ENCODE measurements at regions not wholly inside any gene's neighbourhood (a gene's known extent, or its start where the extent isn't known, plus 50 kb on each side); places are given as distances from the start of the nearest gene placed in this dataset.

DNA sequence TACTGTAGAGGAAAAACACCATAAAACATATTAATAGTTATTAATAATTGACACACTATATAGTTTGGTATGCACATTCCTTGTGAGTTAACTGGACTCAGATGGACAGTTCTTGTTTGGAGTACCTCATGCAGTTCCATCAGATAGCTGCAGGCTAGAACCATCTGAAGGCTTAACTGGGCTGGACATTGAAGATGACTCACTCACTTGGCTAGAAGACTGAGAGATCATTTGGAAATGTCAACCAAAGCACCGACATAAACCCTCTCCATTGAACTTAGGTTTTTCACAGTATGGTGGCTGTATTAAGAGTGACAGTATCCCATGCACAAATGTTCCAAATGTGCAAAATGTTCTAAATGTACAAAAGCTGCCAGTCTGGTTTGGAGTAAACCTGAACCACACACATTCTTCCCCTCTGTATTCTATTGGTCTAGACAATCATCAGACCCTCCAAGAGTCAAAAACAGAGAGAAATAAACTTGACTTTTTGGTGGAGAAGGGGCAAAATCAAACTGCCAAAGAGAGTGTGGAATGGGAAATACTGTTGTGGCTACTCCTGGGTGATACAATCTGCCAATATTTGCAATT lies 708.4 kb downstream of the KCNT2 start:
- Mint-ChIP-seq H3K27me3 (no peaks in the 10 kb centered on the region), H3K27ac (no peak overlapping the region), H3K36me3 (no peaks in the 10 kb centered on the region), H3K4me3 (no peak overlapping the region), H3K4me1 (no peaks in the 10 kb centered on the region), H3K9me3 (peaks cover 0 to 10% (median 0%) of the 10 kb centered on the region in 3 donors)
- ATAC-seq (replicated peaks in 1 of 4) (no peak), DNase-seq (no peak)
- ChIA-PET CTCF (no interaction called here), POLR2A (no interaction called here)
- no peaks in the 10 kb centered on the region for H3K36me3 ChIP-seq (ENCODE audit: control insufficient read depth in 2 of 2, extremely low read depth in 1 of 2, insufficient read depth in 1 of 2, low read length in 1 of 2)
- no peaks in the 10 kb centered on the region for H3K4me1 ChIP-seq (ENCODE audit: control insufficient read depth in 1 of 2, extremely low read depth in 1 of 2, insufficient read depth in 2 of 2, low read length in 2 of 2)
- no peak overlapping the region for H3K4me3 ChIP-seq (ENCODE audit: control insufficient read depth in 1 of 2, extremely low read depth in 1 of 2, low read length in 1 of 2)
- H3K27ac ChIP-seq (ENCODE audit: low read length), result no peak overlapping the region
- H3K9me3 ChIP-seq, result no peaks in the 10 kb centered on the region
- no peaks in the 10 kb centered on the region for H3K27me3 ChIP-seq (replicated peaks in 1 of 2; ENCODE audit: control insufficient read depth in 2 of 2, extremely low read depth in 1 of 2, insufficient read depth in 2 of 2, low read length in 1 of 2)
- WGBS (ENCODE audit: insufficient coverage), result no CpG with 5 or more reads among the region's 1 CpG

DNA sequence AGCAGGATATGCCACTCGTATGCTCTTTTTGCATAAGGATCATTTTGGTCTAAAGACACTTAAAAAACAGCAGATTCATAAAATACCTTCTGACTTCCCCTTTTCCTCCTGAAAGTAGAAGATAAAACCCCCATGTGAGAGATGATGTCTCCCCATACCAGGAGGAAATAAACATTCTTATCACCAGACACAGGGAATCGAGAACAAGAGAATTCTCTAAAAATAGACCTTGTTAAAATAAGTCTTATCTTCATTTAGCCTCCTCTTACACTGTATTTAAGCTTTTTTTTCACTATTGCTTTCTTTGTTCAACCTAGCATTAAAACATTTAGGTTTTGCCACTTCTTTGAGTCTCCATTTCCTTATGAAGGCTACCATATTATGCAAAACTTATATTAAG lies 709.3 kb downstream of the KCNT2 start:
- no peak for ATAC-seq (replicated peaks in 1 of 4)
- Mint-ChIP-seq H3K36me3 (no peaks in the 10 kb centered on the region), H3K27me3 (no peaks in the 10 kb centered on the region), H3K4me3 (no peak overlapping the region), H3K27ac (no peak overlapping the region), H3K9me3 (peaks cover 0 to 11% (median 0%) of the 10 kb centered on the region in 3 donors), H3K4me1 (no peaks in the 10 kb centered on the region)
- Histone ChIP-seq H3K27me3 (replicated peaks in 1 of 2; ENCODE audit: control insufficient read depth in 2 of 2, extremely low read depth in 1 of 2, insufficient read depth in 2 of 2, low read length in 1 of 2) (no peaks in the 10 kb centered on the region), H3K9me3 (no peaks in the 10 kb centered on the region), H3K36me3 (ENCODE audit: control insufficient read depth in 2 of 2, extremely low read depth in 1 of 2, insufficient read depth in 1 of 2, low read length in 1 of 2) (no peaks in the 10 kb centered on the region), H3K4me1 (ENCODE audit: control insufficient read depth in 1 of 2, extremely low read depth in 1 of 2, insufficient read depth in 2 of 2, low read length in 2 of 2) (no peaks in the 10 kb centered on the region), H3K4me3 (ENCODE audit: control insufficient read depth in 1 of 2, extremely low read depth in 1 of 2, low read length in 1 of 2) (no peak overlapping the region), H3K27ac (ENCODE audit: low read length) (no peak overlapping the region)
- no peak for DNase-seq
- ChIA-PET POLR2A (no interaction called here), CTCF (no interaction called here)
- 0% methylated on average over 1 of the region's 2 CpGs for WGBS (ENCODE audit: insufficient coverage)

DNA sequence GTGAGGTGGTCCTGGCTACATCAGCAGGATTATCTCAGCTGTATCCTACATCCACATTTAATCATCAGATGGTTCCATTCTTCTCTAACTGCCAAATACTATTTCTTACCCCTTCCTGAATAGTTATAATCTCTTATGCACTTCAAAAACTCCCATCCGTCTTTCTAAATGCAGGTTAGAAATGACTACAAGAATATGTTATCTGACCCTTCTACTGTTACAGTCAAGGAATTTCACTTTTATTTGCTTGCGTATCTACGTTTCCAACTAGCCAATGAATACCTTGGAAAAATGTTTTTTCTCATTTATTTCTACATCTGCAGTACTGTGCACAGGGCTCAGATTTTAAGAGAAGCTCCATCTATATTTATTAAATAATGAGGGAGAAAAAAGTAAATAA lies 709.9 kb downstream of the KCNT2 start:
- Mint-ChIP-seq H3K9me3 (peaks cover 0 to 14% (median 0%) of the 10 kb centered on the region in 3 donors), H3K27ac (no peak overlapping the region), H3K27me3 (no peaks in the 10 kb centered on the region), H3K4me1 (no peaks in the 10 kb centered on the region), H3K4me3 (no peak overlapping the region), H3K36me3 (no peaks in the 10 kb centered on the region)
- no peak overlapping the region for H3K27ac ChIP-seq (ENCODE audit: low read length)
- no peak for ATAC-seq (replicated peaks in 1 of 4)
- CTCF ChIA-PET, result no interaction called here
- no CpG with 5 or more reads among the region's 3 CpGs for WGBS (ENCODE audit: insufficient coverage)
- POLR2A ChIA-PET, result no interaction called here
- H3K4me3 ChIP-seq (ENCODE audit: control insufficient read depth in 1 of 2, extremely low read depth in 1 of 2, low read length in 1 of 2), result no peak overlapping the region
- no peaks in the 10 kb centered on the region for H3K9me3 ChIP-seq
- no peaks in the 10 kb centered on the region for H3K4me1 ChIP-seq (ENCODE audit: control insufficient read depth in 1 of 2, extremely low read depth in 1 of 2, insufficient read depth in 2 of 2, low read length in 2 of 2)
- DNase-seq, result no peak
- no peaks in the 10 kb centered on the region for H3K36me3 ChIP-seq (ENCODE audit: control insufficient read depth in 2 of 2, extremely low read depth in 1 of 2, insufficient read depth in 1 of 2, low read length in 1 of 2)
- H3K27me3 ChIP-seq (replicated peaks in 1 of 2; ENCODE audit: control insufficient read depth in 2 of 2, extremely low read depth in 1 of 2, insufficient read depth in 2 of 2, low read length in 1 of 2), result no peaks in the 10 kb centered on the region

DNA sequence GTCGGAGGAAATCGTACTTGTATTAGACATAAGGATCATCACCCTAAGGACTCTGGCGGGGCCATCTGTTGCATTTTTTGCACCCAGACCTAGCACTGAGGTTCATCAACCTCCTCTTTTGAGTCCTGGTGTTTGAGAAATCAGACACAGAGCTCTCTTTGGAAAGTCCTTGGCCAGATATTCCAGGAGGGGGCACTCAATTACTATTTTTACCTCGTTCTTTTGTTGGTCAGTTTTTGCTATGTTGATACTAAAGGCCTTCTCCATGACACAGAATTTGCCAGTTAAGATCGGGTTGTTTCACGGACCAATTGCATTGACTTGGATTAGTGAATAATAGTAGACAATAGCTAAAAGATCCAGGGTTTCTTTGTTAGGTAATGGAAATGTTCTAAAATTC lies 711.2 kb downstream of the KCNT2 start:
- WGBS (ENCODE audit: insufficient coverage), result 94% methylated on average over 3 of the region's 6 CpGs
- no peaks in the 10 kb centered on the region for H3K36me3 Mint-ChIP-seq
- H3K4me1 Mint-ChIP-seq, result no peaks in the 10 kb centered on the region
- ChIA-PET CTCF (no interaction called here), POLR2A (no interaction called here)
- H3K27me3 Mint-ChIP-seq, result no peaks in the 10 kb centered on the region
- Histone ChIP-seq H3K4me3 (ENCODE audit: control insufficient read depth in 1 of 2, extremely low read depth in 1 of 2, low read length in 1 of 2) (no peak overlapping the region), H3K4me1 (ENCODE audit: control insufficient read depth in 1 of 2, extremely low read depth in 1 of 2, insufficient read depth in 2 of 2, low read length in 2 of 2) (no peaks in the 10 kb centered on the region), H3K27ac (ENCODE audit: low read length) (no peak overlapping the region), H3K9me3 (no peaks in the 10 kb centered on the region), H3K36me3 (ENCODE audit: control insufficient read depth in 2 of 2, extremely low read depth in 1 of 2, insufficient read depth in 1 of 2, low read length in 1 of 2) (no peaks in the 10 kb centered on the region), H3K27me3 (replicated peaks in 1 of 2; ENCODE audit: control insufficient read depth in 2 of 2, extremely low read depth in 1 of 2, insufficient read depth in 2 of 2, low read length in 1 of 2) (no peaks in the 10 kb centered on the region)
- peaks cover 0 to 14% (median 0%) of the 10 kb centered on the region in 3 donors for H3K9me3 Mint-ChIP-seq
- no peak overlapping the region for H3K4me3 Mint-ChIP-seq
- ATAC-seq (replicated peaks in 1 of 4) (no peak), DNase-seq (no peak)
- H3K27ac Mint-ChIP-seq, result no peak overlapping the region

DNA sequence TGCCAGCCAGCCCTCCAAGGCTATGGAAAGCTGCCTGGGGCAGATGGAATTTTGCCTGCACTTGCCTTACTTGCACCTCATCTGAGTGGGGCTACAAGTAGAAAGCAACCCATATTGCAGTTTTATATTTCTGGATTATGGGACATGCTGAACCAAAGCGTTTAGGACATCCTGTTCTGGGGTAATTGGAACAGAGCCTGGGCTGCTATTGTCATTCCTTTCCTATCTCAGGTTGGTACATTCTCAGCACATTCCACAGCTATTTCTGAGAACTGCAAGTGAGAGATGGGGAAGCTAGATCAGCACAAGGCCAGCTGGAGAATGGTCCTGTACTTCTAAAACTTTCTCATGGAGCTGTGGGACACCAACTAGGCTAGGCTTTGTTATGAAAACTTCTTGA lies 713.8 kb downstream of the KCNT2 start:
- H3K4me1 ChIP-seq (ENCODE audit: control insufficient read depth in 1 of 2, extremely low read depth in 1 of 2, insufficient read depth in 2 of 2, low read length in 2 of 2), result no peaks in the 10 kb centered on the region
- H3K9me3 Mint-ChIP-seq, result peaks cover 0 to 12% (median 5%) of the 10 kb centered on the region in 3 donors
- POLR2A ChIA-PET, result no interaction called here
- no peaks in the 10 kb centered on the region for H3K9me3 ChIP-seq
- H3K4me1 Mint-ChIP-seq, result no peaks in the 10 kb centered on the region
- H3K27ac ChIP-seq (ENCODE audit: low read length), result no peak overlapping the region
- DNase-seq (no peak), ATAC-seq (replicated peaks in 1 of 4) (no peak)
- H3K27me3 ChIP-seq (replicated peaks in 1 of 2; ENCODE audit: control insufficient read depth in 2 of 2, extremely low read depth in 1 of 2, insufficient read depth in 2 of 2, low read length in 1 of 2), result no peaks in the 10 kb centered on the region
- CTCF ChIA-PET, result no interaction called here
- no peaks in the 10 kb centered on the region for H3K27me3 Mint-ChIP-seq
- no peaks in the 10 kb centered on the region for H3K36me3 ChIP-seq (ENCODE audit: control insufficient read depth in 2 of 2, extremely low read depth in 1 of 2, insufficient read depth in 1 of 2, low read length in 1 of 2)
- no CpG with 5 or more reads among the region's 1 CpG for WGBS (ENCODE audit: insufficient coverage)
- H3K27ac Mint-ChIP-seq, result no peak overlapping the region
- no peak overlapping the region for H3K4me3 ChIP-seq (ENCODE audit: control insufficient read depth in 1 of 2, extremely low read depth in 1 of 2, low read length in 1 of 2)
- H3K36me3 Mint-ChIP-seq, result no peaks in the 10 kb centered on the region
- H3K4me3 Mint-ChIP-seq, result no peak overlapping the region

DNA sequence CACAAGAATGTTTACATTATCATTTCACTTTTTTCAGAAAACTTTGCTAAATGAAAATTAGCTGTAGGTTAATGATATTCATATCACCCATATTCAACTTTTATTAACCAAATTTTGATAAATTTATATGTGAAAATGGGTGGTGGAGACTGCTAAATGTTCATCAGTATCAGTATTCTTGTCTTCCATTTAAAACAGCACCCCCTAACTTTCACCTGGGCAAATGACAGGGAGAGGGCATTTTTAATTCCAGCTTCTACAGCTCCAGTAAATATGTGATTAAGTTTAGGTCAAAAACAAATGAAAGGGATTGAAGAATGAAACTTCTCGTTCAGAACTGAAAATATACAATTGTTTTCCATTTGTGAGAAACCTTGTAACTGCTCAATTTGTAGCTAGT lies 722.2 kb downstream of the KCNT2 start:
- ChIA-PET POLR2A (no interaction called here), CTCF (no interaction called here)
- Mint-ChIP-seq H3K27ac (no peak overlapping the region), H3K9me3 (peaks cover 0 to 5% (median 1%) of the 10 kb centered on the region in 3 donors), H3K4me3 (no peak overlapping the region), H3K4me1 (no peaks in the 10 kb centered on the region), H3K27me3 (no peaks in the 10 kb centered on the region), H3K36me3 (no peaks in the 10 kb centered on the region)
- whole genome bisulfite sequencing (ENCODE audit: insufficient coverage), result no CpG with 5 or more reads among the region's 1 CpG
- Histone ChIP-seq H3K36me3 (ENCODE audit: control insufficient read depth in 2 of 2, extremely low read depth in 1 of 2, insufficient read depth in 1 of 2, low read length in 1 of 2) (no peaks in the 10 kb centered on the region), H3K4me1 (ENCODE audit: control insufficient read depth in 1 of 2, extremely low read depth in 1 of 2, insufficient read depth in 2 of 2, low read length in 2 of 2) (no peaks in the 10 kb centered on the region), H3K4me3 (ENCODE audit: control insufficient read depth in 1 of 2, extremely low read depth in 1 of 2, low read length in 1 of 2) (no peak overlapping the region), H3K9me3 (peaks cover 2% of the 10 kb centered on the region), H3K27me3 (replicated peaks in 1 of 2; ENCODE audit: control insufficient read depth in 2 of 2, extremely low read depth in 1 of 2, insufficient read depth in 2 of 2, low read length in 1 of 2) (no peaks in the 10 kb centered on the region), H3K27ac (ENCODE audit: low read length) (no peak overlapping the region)
- DNase-seq, result no peak
- ATAC-seq (replicated peaks in 1 of 4), result no peak

DNA sequence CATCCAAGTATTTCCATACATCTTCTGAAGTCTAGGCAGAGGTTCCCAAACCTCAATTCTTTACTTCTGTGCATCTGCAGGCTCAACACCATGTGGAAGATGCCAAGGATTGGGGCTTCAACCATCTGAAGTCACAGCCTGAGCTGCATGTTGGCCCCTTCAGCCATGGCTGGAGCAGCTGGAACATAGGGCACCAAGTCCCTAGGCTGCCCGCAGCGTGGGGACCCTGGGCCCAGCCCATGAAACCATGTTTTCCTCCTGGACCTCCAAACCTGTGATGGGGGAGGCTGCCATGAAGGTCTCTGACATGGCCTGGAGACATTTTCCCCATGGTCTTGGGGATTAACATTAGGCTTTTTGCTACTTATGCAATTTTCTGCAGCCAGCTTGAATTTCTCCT lies 729.8 kb downstream of the KCNT2 start:
- H3K27ac Mint-ChIP-seq, result no peak overlapping the region
- Histone ChIP-seq H3K9me3 (no peaks in the 10 kb centered on the region), H3K36me3 (ENCODE audit: control insufficient read depth in 2 of 2, extremely low read depth in 1 of 2, insufficient read depth in 1 of 2, low read length in 1 of 2) (no peaks in the 10 kb centered on the region), H3K27ac (ENCODE audit: low read length) (no peak overlapping the region), H3K4me1 (ENCODE audit: control insufficient read depth in 1 of 2, extremely low read depth in 1 of 2, insufficient read depth in 2 of 2, low read length in 2 of 2) (no peaks in the 10 kb centered on the region), H3K27me3 (replicated peaks in 1 of 2; ENCODE audit: control insufficient read depth in 2 of 2, extremely low read depth in 1 of 2, insufficient read depth in 2 of 2, low read length in 1 of 2) (no peaks in the 10 kb centered on the region), H3K4me3 (ENCODE audit: control insufficient read depth in 1 of 2, extremely low read depth in 1 of 2, low read length in 1 of 2) (no peak overlapping the region)
- no CpG with 5 or more reads among the region's 2 CpGs for WGBS (ENCODE audit: insufficient coverage)
- POLR2A ChIA-PET, result no interaction called here
- peaks cover 0 to 3% (median 0%) of the 10 kb centered on the region in 3 donors for H3K9me3 Mint-ChIP-seq
- no peaks in the 10 kb centered on the region for H3K36me3 Mint-ChIP-seq
- DNase-seq (no peak), ATAC-seq (replicated peaks in 1 of 4) (no peak)
- CTCF ChIA-PET, result no interaction called here
- no peaks in the 10 kb centered on the region for H3K27me3 Mint-ChIP-seq
- H3K4me1 Mint-ChIP-seq, result no peaks in the 10 kb centered on the region
- H3K4me3 Mint-ChIP-seq, result no peak overlapping the region

Data from T-cell (primary cell).